HG03520 (cell line): ENCODE measurements at regions not wholly inside any gene's neighbourhood (a gene's known extent, or its start where the extent isn't known, plus 50 kb on each side); places are given as distances from the start of the nearest gene placed in this dataset.

ENCODE experiments used
- ATAC-seq: cut with Tn5 transposase; IDR thresholded peaks from one replicate; pipeline ENCODE4 v1.9.1; 2021; ENCODE audit warnings: mild to moderate bottlenecking, moderate library complexity; ENCODE audit not compliant: unreplicated experiment

DNA sequence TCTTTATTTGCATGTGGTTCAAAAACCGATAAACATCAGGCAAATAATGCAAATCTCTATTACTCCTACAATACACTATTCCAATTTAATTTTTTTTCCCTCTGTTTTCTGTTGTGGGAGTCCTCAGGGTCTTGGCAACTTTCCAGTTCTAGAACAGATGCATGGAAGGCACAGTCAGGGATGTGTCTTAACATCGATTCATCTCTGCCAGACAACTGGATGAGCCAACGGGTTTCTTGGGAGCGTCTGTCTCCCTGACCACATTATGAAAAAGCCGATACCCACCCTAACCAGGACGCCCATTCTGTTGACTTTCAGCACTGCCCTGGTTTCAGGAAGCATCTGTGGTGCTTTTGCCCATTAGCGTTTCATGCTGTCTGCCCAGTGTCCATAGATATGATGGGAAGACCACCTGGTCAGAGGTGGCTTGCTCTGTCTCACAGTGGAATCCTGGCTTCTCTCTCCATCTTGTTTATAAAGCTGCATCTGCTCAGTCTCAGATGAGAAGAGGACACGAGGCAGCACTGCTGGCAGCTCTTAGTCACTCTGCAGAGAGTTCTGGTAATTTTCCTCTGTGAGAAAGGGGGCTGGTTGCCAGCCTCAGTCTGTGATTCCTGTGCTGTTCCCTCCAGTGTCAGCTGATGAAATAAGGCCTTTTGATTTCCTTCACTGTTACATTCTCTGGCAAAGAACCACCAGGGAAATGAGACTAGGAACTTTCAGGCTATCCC is 57.9 kb upstream of the KCNE4 start:
- ATAC-seq, result no peak

DNA sequence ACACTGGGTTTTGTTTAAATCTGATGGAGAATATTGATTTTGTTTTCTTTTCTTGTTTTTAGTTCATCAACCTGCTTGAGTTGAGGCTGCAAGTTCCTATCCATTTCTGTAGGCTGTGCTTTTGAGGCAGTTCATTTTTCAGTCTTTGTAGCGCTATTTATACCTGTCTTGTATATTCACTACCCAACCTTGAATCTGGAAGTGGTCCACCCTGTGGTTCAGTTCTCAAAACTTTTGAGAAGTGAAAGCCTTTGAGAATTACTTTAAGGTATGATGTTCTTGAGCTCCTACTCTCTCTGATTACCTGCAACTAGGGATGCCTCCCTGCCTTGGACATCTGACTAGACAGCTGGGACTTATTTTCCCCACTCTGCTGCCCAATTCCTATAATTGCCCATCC is 53.5 kb upstream of the KCNE4 start:
- ATAC-seq, result peak; percentile 63

DNA sequence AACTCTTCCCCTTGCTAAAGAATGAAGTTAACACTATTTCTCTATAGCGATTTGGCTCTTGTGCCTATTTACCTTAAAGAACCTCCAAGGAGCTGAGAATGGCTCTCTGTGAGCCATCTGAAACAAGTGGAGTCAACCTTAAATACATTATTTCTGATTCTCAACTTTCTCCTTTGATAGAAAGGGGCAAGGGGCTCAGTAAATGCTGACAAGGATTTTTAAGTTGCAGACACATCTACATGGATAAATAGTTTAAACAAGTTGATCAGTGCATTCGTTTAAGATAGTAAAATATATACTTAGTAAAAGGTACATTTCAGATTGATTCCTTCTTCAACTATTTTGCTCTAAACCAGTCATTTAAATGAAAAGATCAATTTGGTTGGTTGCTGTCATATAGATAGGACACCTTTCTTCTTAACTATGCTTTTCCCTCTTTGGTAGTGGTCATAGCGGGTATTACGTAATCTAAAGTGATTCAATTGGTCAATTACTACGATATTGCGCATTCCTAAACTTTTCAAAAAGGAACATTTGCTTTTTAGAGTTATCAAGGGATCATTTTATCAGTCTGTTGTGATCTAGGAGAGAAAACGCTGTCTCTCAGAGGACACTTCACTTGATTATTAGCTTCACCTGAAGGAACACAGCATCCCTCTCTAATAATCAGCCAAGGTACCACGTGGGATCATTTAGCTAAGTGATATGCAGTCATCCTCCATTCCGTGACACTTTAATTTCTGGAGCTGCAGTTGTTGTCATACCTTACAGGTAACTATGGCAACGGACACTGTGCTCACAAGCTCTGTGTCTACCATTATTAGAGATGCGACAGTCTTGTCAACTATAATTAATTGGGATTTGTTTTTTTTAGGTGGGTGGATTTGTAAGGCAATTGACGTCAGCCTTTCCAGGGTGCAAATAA is 50.9 kb upstream of the KCNE4 start:
- ATAC-seq, result no peak

DNA sequence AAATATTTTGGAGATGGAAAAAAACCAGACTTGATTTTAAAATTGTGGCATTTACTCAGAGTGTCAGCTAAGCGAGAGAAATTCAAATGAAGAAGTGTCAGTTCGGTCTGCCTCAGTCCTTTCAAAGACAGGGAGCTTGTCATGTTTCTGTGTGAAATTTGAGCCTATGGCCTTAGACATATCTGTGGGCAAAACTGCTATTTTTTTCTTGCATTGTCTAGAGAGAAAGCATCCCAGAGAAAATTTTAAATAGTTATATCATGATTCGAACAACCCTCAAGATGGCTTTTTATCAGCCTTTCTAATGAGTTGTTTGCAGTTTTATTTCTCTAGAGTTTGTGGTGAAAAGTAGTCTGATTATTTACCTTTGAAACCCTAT is 50.2 kb upstream of the KCNE4 start:
- ATAC-seq, result no peak
